DND-41 (cell line): ENCODE measurements at regions not wholly inside any gene's neighbourhood (a gene's known extent, or its start where the extent isn't known, plus 50 kb on each side); places are given as distances from the start of the nearest gene placed in this dataset.

Experiments
- ATAC-seq: fragments of 200-7000 bp; cut with Tn5 transposase; 3 replicates; pipeline ENCODE4 v1.9.1; 2021; ENCODE audit warnings: low read depth; ENCODE audit not compliant: insufficient read depth
- DNase-seq: peaks from one replicate; pipeline ENCODE4 v3.0.0-alpha.2; 2020
- H2AFZ ChIP-seq: 2 replicates; pipeline ENCODE4 v1.6.0; 2012; ENCODE audit warnings: low read depth, low read length
- H3K27ac ChIP-seq: 2 replicates; pipeline ENCODE4 v1.5.1; 2012; ENCODE audit warnings: low read length, inconsistent platforms
- H3K27me3 ChIP-seq: fragments of 200-600 bp; sonication (generic); 2 replicates; pipeline ENCODE4 v1.6.0; 2012; ENCODE audit warnings: low read length, mild to moderate bottlenecking, inconsistent platforms; ENCODE audit not compliant: insufficient read depth, poor library complexity
- H3K36me3 ChIP-seq: 2 replicates; pipeline ENCODE4 v1.5.1; 2012; ENCODE audit warnings: low read length, inconsistent platforms; ENCODE audit not compliant: insufficient read depth
- H3K4me1 ChIP-seq: 2 replicates; pipeline ENCODE4 v1.5.1; 2012; ENCODE audit warnings: mild to moderate bottlenecking, low read length; ENCODE audit not compliant: insufficient read depth
- H3K4me2 ChIP-seq: 2 replicates; pipeline ENCODE4 v1.6.0; 2012; ENCODE audit warnings: mild to moderate bottlenecking, moderate library complexity, low read length, inconsistent platforms; ENCODE audit not compliant: insufficient read depth
- H3K4me3 ChIP-seq, 2 experiments: fragments of 200-600 bp in 1 of 2; shearing (Covaris generic) in 1 of 2; 2 replicates each; pipeline ENCODE4 v1.5.1; 2012 to 2016; ENCODE audit warnings: inconsistent platforms in 2 of 2, low read length in 2 of 2, mild to moderate bottlenecking in 2 of 2, low read depth in 1 of 2, moderate library complexity in 1 of 2
- H3K79me2 ChIP-seq: 2 replicates; pipeline ENCODE4 v1.6.0; 2012; ENCODE audit warnings: low read length, inconsistent platforms; ENCODE audit not compliant: insufficient read depth
- H3K9ac ChIP-seq: 2 replicates; pipeline ENCODE4 v1.6.0; 2012; ENCODE audit warnings: low read depth, mild to moderate bottlenecking, inconsistent platforms, low read length, moderate library complexity
- H3K9me3 ChIP-seq: 2 replicates; pipeline ENCODE4 v1.5.1; 2012; ENCODE audit warnings: low read length, moderate library complexity, mild to moderate bottlenecking, inconsistent platforms; ENCODE audit not compliant: insufficient read depth, severe bottlenecking
- H4K20me1 ChIP-seq: 2 replicates; pipeline ENCODE4 v1.6.0; 2012; ENCODE audit warnings: low read length; ENCODE audit not compliant: insufficient read depth
- CTCF ChIP-seq: IDR thresholded peaks from 2 replicates; pipeline ENCODE4 v1.5.1; 2012; ENCODE audit warnings: borderline replicate concordance, low read length, moderate library complexity, mild to moderate bottlenecking; ENCODE audit not compliant: poor library complexity, severe bottlenecking; ENCODE audit errors: extremely low read depth
- EZH2 ChIP-seq: IDR thresholded peaks from 3 replicates; pipeline ENCODE4 v1.6.1; 2012; ENCODE audit warnings: borderline replicate concordance, low read depth, mild to moderate bottlenecking, moderate library complexity, low read length, inconsistent platforms; ENCODE audit not compliant: severe bottlenecking

GRCh38 chrX:110992611-110993010 lies 103.4 kb upstream of the PAK3 start:
- Histone ChIP-seq H3K4me1 (no peaks in the 10 kb centered on the region), H3K27me3 (no peaks in the 10 kb centered on the region), H3K36me3 (no peaks in the 10 kb centered on the region), H4K20me1 (no peaks in the 10 kb centered on the region), H3K79me2 (no peaks in the 10 kb centered on the region), H3K9ac (no peak overlapping the region), H3K4me3 (no peak overlapping the region), H3K9me3 (no peaks in the 10 kb centered on the region), H3K4me2 (no peak overlapping the region), H2AFZ (no peak overlapping the region), H3K27ac (no peak overlapping the region)
- no peak for TF ChIP-seq EZH2
- peak; percentile 53 for TF ChIP-seq CTCF
- peak; percentile 12 for DNase-seq
- ATAC-seq = no peak

GRCh38 chrX:110989869-110990268 lies 106.1 kb upstream of the PAK3 start:
- Histone ChIP-seq H3K4me2 (no peak overlapping the region), H3K4me3 (no peak overlapping the region), H3K27me3 (no peaks in the 10 kb centered on the region), H4K20me1 (no peaks in the 10 kb centered on the region), H3K9ac (no peak overlapping the region), H3K4me1 (no peaks in the 10 kb centered on the region), H2AFZ (no peak overlapping the region), H3K79me2 (no peaks in the 10 kb centered on the region), H3K9me3 (no peaks in the 10 kb centered on the region), H3K27ac (no peak overlapping the region), H3K36me3 (no peaks in the 10 kb centered on the region)
- TF ChIP-seq EZH2 (no peak), CTCF (no peak)
- DNase-seq (no peak), ATAC-seq (no peak)

GRCh38 chrX:110989447-110989846 lies 106.5 kb upstream of the PAK3 start:
- H3K9me3 ChIP-seq = no peaks in the 10 kb centered on the region
- ATAC-seq = no peak
- TF ChIP-seq CTCF (no peak), EZH2 (no peak)
- DNase-seq = no peak
- no peak overlapping the region for H3K9ac ChIP-seq
- H3K79me2 ChIP-seq = no peaks in the 10 kb centered on the region
- no peaks in the 10 kb centered on the region for H3K36me3 ChIP-seq
- no peaks in the 10 kb centered on the region for H4K20me1 ChIP-seq
- H3K4me2 ChIP-seq = no peak overlapping the region
- no peak overlapping the region for H3K27ac ChIP-seq
- H3K4me3 ChIP-seq = no peak overlapping the region
- H2AFZ ChIP-seq = no peak overlapping the region
- no peaks in the 10 kb centered on the region for H3K27me3 ChIP-seq
- H3K4me1 ChIP-seq = no peaks in the 10 kb centered on the region

GRCh38 chrX:110987292-110987691 lies 108.7 kb upstream of the PAK3 start:
- Histone ChIP-seq H3K9ac (no peak overlapping the region), H4K20me1 (no peaks in the 10 kb centered on the region), H3K4me3 (no peak overlapping the region), H3K27me3 (no peaks in the 10 kb centered on the region), H2AFZ (no peak overlapping the region), H3K4me1 (no peaks in the 10 kb centered on the region), H3K79me2 (no peaks in the 10 kb centered on the region), H3K9me3 (no peaks in the 10 kb centered on the region), H3K4me2 (no peak overlapping the region), H3K27ac (no peak overlapping the region), H3K36me3 (no peaks in the 10 kb centered on the region)
- TF ChIP-seq CTCF (no peak), EZH2 (no peak)
- ATAC-seq (no peak), DNase-seq (no peak)
